ENCODE measurements at regions not wholly inside any gene's neighbourhood (a gene's known extent, or its start where the extent isn't known, plus 50 kb on each side); places are given as distances from the start of the nearest gene placed in this dataset.
A peak's percentile ranks its signal among the peaks of the same experiment; 100 is the strongest.

DNA sequence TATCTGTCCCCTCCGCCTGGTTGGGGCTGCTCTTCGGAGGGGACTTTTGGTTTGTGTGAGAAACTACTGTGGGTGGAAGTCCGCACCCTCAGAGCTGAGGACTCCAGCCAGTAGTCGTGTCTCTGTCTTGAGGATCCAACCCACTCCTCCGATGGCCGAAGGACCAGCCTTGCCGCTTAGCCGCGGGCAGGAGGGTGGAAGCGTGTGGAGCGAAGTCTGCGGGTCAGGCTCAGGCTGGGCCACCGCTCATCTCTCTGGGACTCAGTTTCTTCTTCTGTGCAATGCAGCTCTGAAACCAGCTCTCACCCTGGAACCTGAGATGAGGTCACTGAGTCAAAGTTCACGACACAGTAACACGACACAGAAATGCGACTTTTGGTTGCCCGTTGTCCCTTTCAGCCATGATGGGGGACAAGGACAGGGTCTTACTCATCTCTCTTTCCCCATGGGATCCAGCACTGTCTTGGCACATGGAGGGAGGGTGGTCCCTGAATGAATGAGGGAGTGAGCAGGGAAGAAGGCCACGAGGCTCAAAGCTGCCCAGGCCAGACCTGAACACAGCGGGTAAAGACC is 133.3 kb upstream of the PODXL start:
- CTCF ChIA-PET: interaction anchor here (0.6 to 1.8 kb wide), 9 partner anchors 34 to 891 kb away, joined by 3 to 7 read pairs (median 4); no protein-coding TSS in a partner anchor
- TF ChIP-seq SUZ12 (IDR thresholded peaks at IDR 0.05) (no peak), FOXK2 (IDR thresholded peaks at IDR 0.05) (no peak), TARDBP (IDR thresholded peaks at IDR 0.05) (no peak), NFRKB (IDR thresholded peaks at IDR 0.05) (no peak), ELF4 (IDR thresholded peaks at IDR 0.05) (no peak), L3MBTL2 (conservative IDR thresholded peaks at IDR 0.05) (no peak), FOXM1 (IDR thresholded peaks at IDR 0.05; ENCODE audit: borderline replicate concordance) (no peak), CTBP1 (IDR thresholded peaks at IDR 0.05; ENCODE audit: borderline replicate concordance) (no peak), FOXA1 (IDR thresholded peaks at IDR 0.05) (no peak), LEF1 (IDR thresholded peaks at IDR 0.05; ENCODE audit: borderline replicate concordance) (no peak)
- TF ChIP-seq, protein P1, sequence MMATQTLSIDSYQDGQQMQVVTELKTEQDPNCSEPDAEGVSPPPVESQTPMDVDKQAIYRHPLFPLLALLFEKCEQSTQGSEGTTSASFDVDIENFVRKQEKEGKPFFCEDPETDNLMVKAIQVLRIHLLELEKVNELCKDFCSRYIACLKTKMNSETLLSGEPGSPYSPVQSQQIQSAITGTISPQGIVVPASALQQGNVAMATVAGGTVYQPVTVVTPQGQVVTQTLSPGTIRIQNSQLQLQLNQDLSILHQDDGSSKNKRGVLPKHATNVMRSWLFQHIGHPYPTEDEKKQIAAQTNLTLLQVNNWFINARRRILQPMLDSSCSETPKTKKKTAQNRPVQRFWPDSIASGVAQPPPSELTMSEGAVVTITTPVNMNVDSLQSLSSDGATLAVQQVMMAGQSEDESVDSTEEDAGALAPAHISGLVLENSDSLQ (IDR thresholded peaks at IDR 0.05): no peak
- DNase-seq (ENCODE audit: extremely low spot score): no peak
- POLR2A ChIA-PET: interaction anchor here (1.1 kb wide), 1 partner anchor 884 kb away, joined by 3 read pairs; no protein-coding TSS in a partner anchor

DNA sequence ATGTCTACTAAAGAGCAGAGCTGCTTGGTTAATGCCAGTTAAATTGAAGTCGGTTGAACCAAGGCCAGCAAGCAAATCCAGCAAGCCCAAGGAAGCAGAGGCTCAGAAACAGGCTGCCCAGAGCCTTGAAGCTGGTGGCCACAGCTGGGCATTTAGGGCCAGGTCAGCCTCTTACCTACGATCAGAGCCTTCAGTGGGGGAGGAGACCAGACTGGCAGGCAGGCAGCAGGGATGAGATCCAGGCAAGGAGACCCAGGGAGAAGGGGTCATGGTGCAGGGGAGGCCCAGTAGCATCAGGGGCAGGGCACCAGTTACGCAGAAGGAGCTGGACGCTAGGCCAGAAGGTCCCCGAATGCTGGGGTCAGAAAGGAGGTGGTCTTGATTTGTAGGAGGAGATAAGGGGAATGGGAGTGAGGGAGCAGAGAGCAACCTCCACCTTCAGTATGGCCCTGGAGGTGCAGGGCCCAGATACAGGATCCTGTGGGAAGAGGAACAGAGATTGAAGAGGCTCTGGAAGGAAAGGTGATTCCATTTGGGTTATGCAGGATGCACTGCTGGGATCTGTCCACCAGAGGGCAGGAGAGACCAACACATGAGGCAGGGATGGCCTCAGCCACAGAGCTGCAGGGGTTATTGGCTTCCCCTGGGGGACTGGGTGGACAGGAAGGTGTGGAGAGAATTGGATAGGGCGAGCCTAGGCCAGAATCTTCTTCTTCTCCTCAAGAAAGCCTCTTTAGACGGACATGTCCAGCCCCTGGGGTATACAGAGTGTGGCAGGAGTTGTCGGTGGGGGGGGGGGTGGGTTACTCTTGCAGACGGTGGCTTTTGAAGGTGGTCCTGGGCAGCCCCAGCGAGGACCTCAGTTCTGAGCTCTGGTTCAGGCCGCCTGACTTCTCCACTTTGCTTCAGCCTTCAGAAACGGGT is 132.6 kb upstream of the PODXL start:
- peak; percentile 87 for DNase-seq (ENCODE audit: extremely low spot score)
- TF ChIP-seq TARDBP (IDR thresholded peaks at IDR 0.05) (no peak), FOXM1 (IDR thresholded peaks at IDR 0.05; ENCODE audit: borderline replicate concordance) (no peak), HDGF (IDR thresholded peaks at IDR 0.05; ENCODE audit: borderline replicate concordance) (no peak), SP1 (IDR thresholded peaks at IDR 0.05) (no peak), ZNF384 (IDR thresholded peaks at IDR 0.05) (no peak), FOXK2 (IDR thresholded peaks at IDR 0.05) (no peak), ARNT (IDR thresholded peaks at IDR 0.05) (no peak), NFRKB (IDR thresholded peaks at IDR 0.05) (no peak), BHLHE40 (IDR thresholded peaks at IDR 0.05; ENCODE audit: borderline replicate concordance) (no peak), L3MBTL2 (conservative IDR thresholded peaks at IDR 0.05) (no peak), ELF4 (IDR thresholded peaks at IDR 0.05) (no peak), CTBP1 (IDR thresholded peaks at IDR 0.05; ENCODE audit: borderline replicate concordance) (no peak), FOXA1 (IDR thresholded peaks at IDR 0.05) (no peak)
- TF ChIP-seq, protein P1 (IDR thresholded peaks at IDR 0.05): no peak
- ChIA-PET CTCF (interaction anchor here (0.6 to 1.8 kb wide), 10 partner anchors 8 to 892 kb away, joined by 3 to 7 read pairs (median 4); no protein-coding TSS in a partner anchor), POLR2A (interaction anchor here (1.1 kb wide), 1 partner anchor 885 kb away, joined by 3 read pairs; no protein-coding TSS in a partner anchor)

DNA sequence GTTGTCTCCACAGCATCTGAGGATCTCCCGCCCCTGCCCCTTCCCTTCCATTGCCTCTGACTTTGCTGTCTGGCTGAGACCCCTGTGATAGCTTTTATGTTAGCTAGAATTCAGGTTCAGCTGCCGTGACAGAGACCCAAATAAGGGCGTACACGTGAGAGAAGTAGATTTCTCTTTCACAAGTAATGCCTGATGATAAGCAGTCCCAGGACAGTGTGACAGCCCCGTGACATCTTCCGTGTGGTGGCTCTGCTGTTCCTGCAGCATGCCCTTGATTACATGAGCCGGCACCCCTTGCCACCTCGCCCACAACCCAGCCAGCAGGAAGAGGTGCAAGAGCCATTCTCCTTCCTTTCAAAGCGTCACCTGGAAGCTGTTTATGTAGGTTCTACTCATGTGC is 130.9 kb upstream of the PODXL start:
- DNase-seq (ENCODE audit: extremely low spot score): no peak
- TF ChIP-seq TARDBP (IDR thresholded peaks at IDR 0.05): no peak
- TF ChIP-seq HDGF (IDR thresholded peaks at IDR 0.05; ENCODE audit: borderline replicate concordance): no peak
- no peak for TF ChIP-seq FOXK2 (IDR thresholded peaks at IDR 0.05)
- no peak for TF ChIP-seq BHLHE40 (IDR thresholded peaks at IDR 0.05; ENCODE audit: borderline replicate concordance)
- TF ChIP-seq CTBP1 (IDR thresholded peaks at IDR 0.05; ENCODE audit: borderline replicate concordance): no peak
- TF ChIP-seq, protein P1 (IDR thresholded peaks at IDR 0.05): no peak
- no peak for TF ChIP-seq LEF1 (IDR thresholded peaks at IDR 0.05; ENCODE audit: borderline replicate concordance)
- no peak for TF ChIP-seq ZNF384 (IDR thresholded peaks at IDR 0.05)
- TF ChIP-seq SUZ12 (IDR thresholded peaks at IDR 0.05): no peak
- no peak for TF ChIP-seq NFRKB (IDR thresholded peaks at IDR 0.05)
- no peak for TF ChIP-seq SP1 (IDR thresholded peaks at IDR 0.05)
- no peak for TF ChIP-seq FOXM1 (IDR thresholded peaks at IDR 0.05; ENCODE audit: borderline replicate concordance)
- TF ChIP-seq ARNT (IDR thresholded peaks at IDR 0.05): no peak
- ChIA-PET POLR2A (no interaction called here), CTCF (no interaction called here)

DNA sequence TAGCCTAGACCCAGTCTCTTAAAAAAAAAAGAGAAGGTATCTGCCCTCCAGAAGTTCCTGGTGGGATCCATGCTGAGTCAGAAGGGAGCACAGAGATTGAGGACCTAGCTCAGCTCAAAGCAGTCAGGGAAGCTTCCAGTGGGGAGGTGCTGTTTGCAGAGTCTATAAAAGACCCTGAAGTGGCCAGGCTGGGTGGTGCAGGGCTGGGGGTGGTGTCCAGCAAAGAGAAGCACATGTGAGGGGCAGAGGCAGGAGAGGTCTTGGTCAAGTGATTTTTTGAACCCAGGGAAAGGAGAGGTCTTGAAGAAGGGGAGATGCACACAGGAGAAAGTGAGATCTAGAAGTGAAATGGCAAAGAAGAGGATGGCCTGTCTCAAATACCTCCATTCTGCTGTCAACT is 130.4 kb upstream of the PODXL start:
- CTCF ChIA-PET: no interaction called here

DNA sequence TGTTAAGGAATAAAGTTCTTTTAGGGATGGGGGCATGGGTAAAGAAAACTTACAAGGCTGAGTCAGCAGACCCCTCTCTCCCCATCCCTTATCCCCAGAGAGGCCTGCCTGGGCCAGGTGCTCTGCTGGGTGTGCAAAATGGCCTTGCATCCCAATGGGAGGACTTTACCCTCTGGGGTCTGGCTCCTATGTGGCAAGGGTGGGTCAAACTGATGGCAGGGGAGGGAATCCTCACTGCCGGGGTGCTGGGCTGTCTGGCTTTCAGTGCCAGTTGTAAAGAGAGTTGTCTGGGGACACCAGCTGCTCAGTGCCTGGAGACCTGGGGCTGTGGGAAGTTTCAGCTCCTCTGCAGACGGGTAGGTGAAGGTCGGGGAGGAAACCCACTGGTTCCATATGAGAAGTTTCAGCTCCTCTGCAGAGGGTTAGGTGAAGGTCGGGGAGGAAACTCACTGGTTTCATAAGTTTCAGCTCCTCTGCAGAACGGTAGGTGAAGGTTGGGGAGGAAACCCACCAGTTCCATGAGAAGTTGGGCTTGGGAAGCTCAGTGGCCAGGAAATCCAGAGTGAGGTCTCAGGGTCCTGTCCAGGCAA is 127.2 kb upstream of the PODXL start:
- TF ChIP-seq BHLHE40 (IDR thresholded peaks at IDR 0.05; ENCODE audit: borderline replicate concordance) (no peak), TARDBP (IDR thresholded peaks at IDR 0.05) (no peak), ZNF384 (IDR thresholded peaks at IDR 0.05) (no peak)
- DNase-seq (ENCODE audit: extremely low spot score): no peak
- ChIA-PET POLR2A (no interaction called here), CTCF (no interaction called here)

More for the DNA sequence above, 130.4 kb upstream of the PODXL start:
- TF ChIP-seq NFRKB (IDR thresholded peaks at IDR 0.05): no peak
- no peak for TF ChIP-seq LEF1 (IDR thresholded peaks at IDR 0.05; ENCODE audit: borderline replicate concordance)
- TF ChIP-seq FOXM1 (IDR thresholded peaks at IDR 0.05; ENCODE audit: borderline replicate concordance): no peak
- TF ChIP-seq HDGF (IDR thresholded peaks at IDR 0.05; ENCODE audit: borderline replicate concordance): no peak
- TF ChIP-seq FOXK2 (IDR thresholded peaks at IDR 0.05): no peak
- TF ChIP-seq TARDBP (IDR thresholded peaks at IDR 0.05): no peak
- TF ChIP-seq BHLHE40 (IDR thresholded peaks at IDR 0.05; ENCODE audit: borderline replicate concordance): no peak
- TF ChIP-seq ARNT (IDR thresholded peaks at IDR 0.05): no peak
- POLR2A ChIA-PET: no interaction called here
- DNase-seq (ENCODE audit: extremely low spot score): no peak
